ENCODE measurements at regions not wholly inside any gene's neighbourhood (a gene's known extent, or its start where the extent isn't known, plus 50 kb on each side); places are given as distances from the start of the nearest gene placed in this dataset.

DNA sequence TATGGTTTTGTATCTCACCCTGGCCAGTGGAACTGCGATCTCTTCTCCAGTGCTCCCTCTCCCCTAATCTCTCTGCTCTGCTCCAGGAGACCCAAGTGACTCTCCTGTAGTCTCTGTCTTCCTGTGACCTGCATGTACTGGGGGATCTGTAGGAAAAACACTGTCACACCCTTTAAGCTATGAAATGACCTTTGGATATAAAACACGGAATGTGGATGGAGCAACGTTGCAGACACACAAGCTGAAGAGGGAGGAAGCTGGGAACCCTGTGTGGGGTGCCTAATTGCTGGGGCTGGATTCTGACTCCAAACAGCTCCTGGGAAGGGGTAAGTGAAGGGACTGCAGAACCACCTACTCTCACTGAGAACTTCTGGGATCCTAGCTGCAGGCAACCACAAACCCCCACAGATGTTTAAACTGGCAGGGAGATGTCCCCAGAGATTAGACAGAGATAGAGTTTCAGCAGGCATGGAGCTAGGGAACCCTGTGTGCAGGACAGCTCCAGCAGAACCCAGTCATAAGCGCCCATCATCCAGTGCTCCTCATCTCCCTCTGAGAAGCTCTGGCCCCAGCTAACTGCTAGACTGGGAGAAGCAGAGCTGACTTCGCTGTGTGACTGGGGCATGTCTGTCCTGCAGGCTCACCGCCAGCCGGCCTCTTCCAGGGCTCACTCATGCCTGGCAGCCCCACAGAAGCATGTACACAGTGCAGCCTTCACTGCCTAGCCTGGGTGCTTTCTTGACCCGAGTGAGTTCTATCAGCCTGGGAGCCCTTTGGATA, 482.7 kb upstream of the SETBP1 start:
- H3K9me3 Mint-ChIP-seq (ENCODE audit: unreplicated experiment) = no peaks in the 10 kb centered on the region
- no peak for DNase-seq
- peaks cover 2% of the 10 kb centered on the region for H3K27me3 Mint-ChIP-seq (ENCODE audit: unreplicated experiment)
- peaks cover 3% of the 10 kb centered on the region for H3K4me1 Mint-ChIP-seq (ENCODE audit: low read depth, unreplicated experiment)
- no peak overlapping the region for H3K27ac Mint-ChIP-seq (ENCODE audit: unreplicated experiment)
- TF ChIP-seq, protein P1, sequence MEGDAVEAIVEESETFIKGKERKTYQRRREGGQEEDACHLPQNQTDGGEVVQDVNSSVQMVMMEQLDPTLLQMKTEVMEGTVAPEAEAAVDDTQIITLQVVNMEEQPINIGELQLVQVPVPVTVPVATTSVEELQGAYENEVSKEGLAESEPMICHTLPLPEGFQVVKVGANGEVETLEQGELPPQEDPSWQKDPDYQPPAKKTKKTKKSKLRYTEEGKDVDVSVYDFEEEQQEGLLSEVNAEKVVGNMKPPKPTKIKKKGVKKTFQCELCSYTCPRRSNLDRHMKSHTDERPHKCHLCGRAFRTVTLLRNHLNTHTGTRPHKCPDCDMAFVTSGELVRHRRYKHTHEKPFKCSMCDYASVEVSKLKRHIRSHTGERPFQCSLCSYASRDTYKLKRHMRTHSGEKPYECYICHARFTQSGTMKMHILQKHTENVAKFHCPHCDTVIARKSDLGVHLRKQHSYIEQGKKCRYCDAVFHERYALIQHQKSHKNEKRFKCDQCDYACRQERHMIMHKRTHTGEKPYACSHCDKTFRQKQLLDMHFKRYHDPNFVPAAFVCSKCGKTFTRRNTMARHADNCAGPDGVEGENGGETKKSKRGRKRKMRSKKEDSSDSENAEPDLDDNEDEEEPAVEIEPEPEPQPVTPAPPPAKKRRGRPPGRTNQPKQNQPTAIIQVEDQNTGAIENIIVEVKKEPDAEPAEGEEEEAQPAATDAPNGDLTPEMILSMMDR (IDR thresholded peaks at IDR 0.05; ENCODE audit: partially characterized antibody, unreplicated experiment) = no peak
- no peaks in the 10 kb centered on the region for H3K36me3 Mint-ChIP-seq (ENCODE audit: unreplicated experiment)
- no peak overlapping the region for H3K4me3 Mint-ChIP-seq (ENCODE audit: unreplicated experiment)

DNA sequence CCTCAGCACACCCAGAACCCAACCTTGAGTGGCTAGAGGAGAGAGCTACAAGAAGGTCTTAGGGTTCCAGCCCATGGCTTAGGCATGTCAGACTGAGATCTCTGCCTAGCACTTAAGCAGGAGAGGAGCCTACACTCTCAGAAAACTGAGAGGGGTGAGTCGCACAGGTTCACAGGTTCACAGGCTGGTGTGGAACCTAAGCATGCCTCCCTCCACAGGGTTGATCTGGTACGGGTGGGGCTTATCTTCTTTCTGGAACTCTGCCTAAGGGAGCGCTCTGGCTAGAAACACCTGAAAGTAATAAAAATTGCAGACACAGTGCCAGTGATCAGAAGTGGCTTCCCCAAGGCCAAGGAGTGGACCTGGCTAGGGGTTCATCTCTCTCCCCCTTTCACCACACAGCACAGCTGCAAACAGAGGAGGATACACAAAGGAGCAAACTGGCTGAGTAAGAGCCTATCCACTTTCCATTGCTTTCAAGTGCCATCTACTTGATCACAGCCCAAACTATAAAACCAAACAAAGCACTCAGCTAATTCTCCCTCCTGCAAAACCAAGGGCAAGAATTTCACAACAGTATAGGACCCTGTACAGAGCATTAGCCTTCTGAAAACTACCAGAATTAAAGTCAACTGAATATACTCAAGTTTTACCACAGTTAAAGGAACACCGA, 481.9 kb upstream of the SETBP1 start:
- no peak for DNase-seq
- Mint-ChIP-seq H3K4me3 (ENCODE audit: unreplicated experiment) (no peak overlapping the region), H3K36me3 (ENCODE audit: unreplicated experiment) (no peaks in the 10 kb centered on the region), H3K27me3 (ENCODE audit: unreplicated experiment) (peaks cover 4% of the 10 kb centered on the region), H3K4me1 (ENCODE audit: low read depth, unreplicated experiment) (peaks cover 3% of the 10 kb centered on the region), H3K9me3 (ENCODE audit: unreplicated experiment) (no peaks in the 10 kb centered on the region), H3K27ac (ENCODE audit: unreplicated experiment) (no peak overlapping the region)
- TF ChIP-seq, protein P1 (IDR thresholded peaks at IDR 0.05; ENCODE audit: partially characterized antibody, unreplicated experiment) = no peak

DNA sequence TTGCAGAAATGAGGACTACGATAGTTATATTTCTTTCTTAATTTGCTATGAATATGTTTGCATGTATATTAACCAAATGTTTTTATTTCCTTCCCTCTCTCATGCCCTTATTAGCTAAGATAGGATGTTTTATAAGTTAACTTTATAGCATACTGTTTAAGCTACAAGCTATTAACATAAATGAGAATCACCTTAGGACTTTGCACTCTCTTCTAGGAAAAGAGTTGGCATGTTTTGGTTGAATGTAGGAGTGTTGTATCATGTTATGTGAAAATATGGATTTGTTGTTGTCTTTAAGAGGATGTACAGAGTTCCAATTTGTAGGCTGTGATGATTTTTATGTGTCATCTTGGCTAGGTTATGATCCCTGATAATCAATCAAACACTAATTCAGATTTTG, 467.4 kb upstream of the SETBP1 start:
- peaks cover under 1% of the 10 kb centered on the region for H3K27me3 Mint-ChIP-seq (ENCODE audit: unreplicated experiment)
- no peak overlapping the region for H3K4me3 Mint-ChIP-seq (ENCODE audit: unreplicated experiment)
- TF ChIP-seq, protein P1 (IDR thresholded peaks at IDR 0.05; ENCODE audit: partially characterized antibody, unreplicated experiment) = no peak
- H3K9me3 Mint-ChIP-seq (ENCODE audit: unreplicated experiment) = peaks cover 1% of the 10 kb centered on the region
- H3K4me1 Mint-ChIP-seq (ENCODE audit: low read depth, unreplicated experiment) = no peaks in the 10 kb centered on the region
- no peak overlapping the region for H3K27ac Mint-ChIP-seq (ENCODE audit: unreplicated experiment)
- no peak for DNase-seq
- no peaks in the 10 kb centered on the region for H3K36me3 Mint-ChIP-seq (ENCODE audit: unreplicated experiment)

DNA sequence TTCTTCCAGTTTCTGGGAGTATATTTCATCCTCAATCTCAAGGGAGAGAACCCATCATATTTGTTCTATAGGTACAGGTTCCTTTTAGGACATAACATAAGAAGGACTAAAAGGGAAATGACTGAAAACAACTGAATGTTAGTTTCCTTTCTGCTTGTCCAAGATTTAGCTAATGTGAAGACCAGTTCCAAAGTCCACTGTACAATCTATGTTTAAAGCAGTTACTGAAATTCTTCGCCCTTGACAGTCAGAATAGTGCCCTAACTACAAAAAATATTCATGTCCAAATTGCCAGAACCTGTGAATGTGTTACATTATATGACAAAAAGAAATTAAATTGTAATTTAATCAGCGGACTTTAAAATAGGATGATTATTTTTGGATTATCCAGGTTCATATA, 466.3 kb upstream of the SETBP1 start:
- Mint-ChIP-seq H3K27me3 (ENCODE audit: unreplicated experiment) (peaks cover 2% of the 10 kb centered on the region), H3K27ac (ENCODE audit: unreplicated experiment) (no peak overlapping the region), H3K4me1 (ENCODE audit: low read depth, unreplicated experiment) (no peaks in the 10 kb centered on the region), H3K9me3 (ENCODE audit: unreplicated experiment) (peaks cover 1% of the 10 kb centered on the region), H3K36me3 (ENCODE audit: unreplicated experiment) (no peaks in the 10 kb centered on the region), H3K4me3 (ENCODE audit: unreplicated experiment) (no peak overlapping the region)
- DNase-seq = no peak
- TF ChIP-seq, protein P1 (IDR thresholded peaks at IDR 0.05; ENCODE audit: partially characterized antibody, unreplicated experiment) = no peak

DNA sequence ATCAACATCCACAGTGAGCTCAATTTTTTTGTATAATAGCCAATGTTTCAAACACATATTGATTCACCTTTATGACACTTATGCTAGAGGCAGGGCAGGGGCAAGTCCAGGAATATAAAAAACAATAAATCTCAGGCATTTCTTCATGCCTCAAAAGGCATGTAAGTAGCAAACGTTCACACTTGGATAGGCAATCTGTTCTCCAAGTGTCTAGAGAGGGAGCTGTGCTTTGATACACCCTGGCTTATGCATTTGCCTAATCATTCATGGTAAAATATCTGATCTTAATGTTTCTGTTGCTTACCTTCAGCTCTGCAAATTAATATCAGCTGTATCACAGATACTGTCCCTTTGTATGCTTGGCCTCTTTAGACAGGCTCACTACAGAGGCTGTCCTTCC, 464.5 kb upstream of the SETBP1 start:
- Mint-ChIP-seq H3K4me3 (ENCODE audit: unreplicated experiment) (no peak overlapping the region), H3K27me3 (ENCODE audit: unreplicated experiment) (peaks cover 2% of the 10 kb centered on the region), H3K9me3 (ENCODE audit: unreplicated experiment) (peaks cover 1% of the 10 kb centered on the region), H3K36me3 (ENCODE audit: unreplicated experiment) (no peaks in the 10 kb centered on the region), H3K27ac (ENCODE audit: unreplicated experiment) (no peak overlapping the region), H3K4me1 (ENCODE audit: low read depth, unreplicated experiment) (no peaks in the 10 kb centered on the region)
- DNase-seq = no peak
- TF ChIP-seq, protein P1 (IDR thresholded peaks at IDR 0.05; ENCODE audit: partially characterized antibody, unreplicated experiment) = no peak

Data from glutamatergic neuron (in vitro differentiated cells).